GM23248 (cell line): ENCODE measurements at regions not wholly inside any gene's neighbourhood (a gene's known extent, or its start where the extent isn't known, plus 50 kb on each side); places are given as distances from the start of the nearest gene placed in this dataset.

Source experiments
- EZH2 ChIP-seq: fragments of 200-600 bp; sonication (generic); IDR thresholded peaks from 2 replicates; pipeline ENCODE4 v1.6.1; 2018; ENCODE audit warnings: antibody characterized with exemption, mild to moderate bottlenecking; ENCODE audit not compliant: insufficient read depth, poor library complexity, severe bottlenecking
- EZH2phosphoT487 ChIP-seq: fragments of 200-600 bp; sonication (generic); IDR thresholded peaks from 2 replicates; pipeline ENCODE4 v1.6.1; 2018; ENCODE audit warnings: antibody characterized with exemption, moderate library complexity, mild to moderate bottlenecking, low read depth; ENCODE audit not compliant: insufficient read depth

- TF ChIP-seq EZH2 (no peak), EZH2phosphoT487 (no peak)
Observed at GRCh38 chr6:12523726-12524125, 192.8 kb upstream of the PHACTR1 start.
